Right lung (tissue), 2 donors: ENCODE measurements at regions not wholly inside any gene's neighbourhood (a gene's known extent, or its start where the extent isn't known, plus 50 kb on each side); places are given as distances from the start of the nearest gene placed in this dataset.
"Not testable (repeated sequence)": the region's sequence is repeated elsewhere in the genome, so short reads cannot be mapped to it uniquely, and the experiment has no call there.

Experiments
- DNase-seq, 2 donors: peaks; one replicate each; pipeline ENCODE4 v3.0.0-alpha.2; 2013

DNA sequence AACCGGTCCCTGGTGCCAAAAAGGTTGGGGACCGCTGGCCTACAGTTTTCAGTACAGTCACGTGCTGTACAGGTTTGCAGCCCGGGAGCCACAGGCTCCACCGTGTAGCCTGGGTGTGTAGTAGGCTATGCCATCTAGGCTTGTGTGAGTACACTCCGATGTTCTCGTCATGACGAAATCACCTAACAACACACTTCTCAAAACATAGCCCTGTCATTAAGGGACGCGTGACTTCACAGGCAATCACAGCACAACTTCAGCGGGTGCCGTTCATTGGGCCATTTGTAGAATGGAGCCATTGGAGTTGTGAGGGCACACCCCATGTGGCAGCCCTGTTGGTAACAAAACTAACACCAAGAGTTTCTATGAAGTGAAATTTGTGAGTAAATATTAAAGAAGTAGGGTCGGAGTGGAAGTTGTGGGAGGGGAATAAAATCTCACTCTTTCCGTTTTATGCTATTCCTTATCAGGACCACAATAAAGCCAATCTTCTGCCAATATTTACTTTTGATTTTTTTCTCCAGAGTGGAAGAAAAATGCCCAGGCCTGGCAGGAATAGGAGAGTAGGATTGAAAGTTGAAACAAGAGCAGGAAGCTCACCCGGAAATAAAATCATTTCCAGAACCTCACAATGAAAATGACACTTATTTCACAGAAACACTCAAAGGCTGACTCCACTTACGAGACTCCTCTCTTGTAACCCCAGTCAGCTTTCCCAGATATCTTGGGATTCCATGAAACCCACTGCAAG, 63.7 kb upstream of the PTPN1 start:
- no peak for DNase-seq

DNA sequence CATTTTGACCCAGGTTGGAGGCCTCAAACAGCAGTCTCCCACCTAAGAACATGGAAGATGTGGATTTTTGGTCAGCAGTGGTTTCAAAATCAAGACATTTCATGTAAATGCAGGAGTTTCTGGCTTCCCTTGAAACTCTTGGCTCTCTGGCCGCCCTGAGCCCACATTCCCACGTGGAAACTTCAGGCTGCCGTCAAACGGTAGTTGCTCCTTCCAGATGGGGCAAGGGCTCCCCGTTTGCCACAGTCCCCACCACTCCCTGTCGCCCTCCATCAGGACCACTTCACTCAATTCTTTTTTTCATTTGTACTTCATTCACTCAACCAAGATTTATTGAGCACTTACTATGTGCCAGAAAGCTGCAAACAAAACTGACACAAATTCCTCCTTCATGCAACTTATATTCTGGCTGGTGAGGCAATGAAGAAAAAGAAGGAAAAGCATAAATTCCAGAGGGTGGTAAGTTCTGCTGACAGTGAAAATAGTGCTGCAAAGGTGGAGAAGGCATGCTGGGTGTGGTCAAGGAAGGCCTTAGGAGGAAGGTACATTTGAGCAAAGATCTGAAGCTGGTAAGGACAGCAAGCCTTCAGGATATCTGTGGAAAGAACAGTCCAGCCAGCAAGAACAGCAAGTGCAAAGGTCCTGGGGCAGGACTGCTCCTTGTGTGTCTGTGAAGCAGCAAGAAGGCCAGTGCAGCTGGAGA, 62.9 kb upstream of the PTPN1 start:
- DNase-seq = no peak

DNA sequence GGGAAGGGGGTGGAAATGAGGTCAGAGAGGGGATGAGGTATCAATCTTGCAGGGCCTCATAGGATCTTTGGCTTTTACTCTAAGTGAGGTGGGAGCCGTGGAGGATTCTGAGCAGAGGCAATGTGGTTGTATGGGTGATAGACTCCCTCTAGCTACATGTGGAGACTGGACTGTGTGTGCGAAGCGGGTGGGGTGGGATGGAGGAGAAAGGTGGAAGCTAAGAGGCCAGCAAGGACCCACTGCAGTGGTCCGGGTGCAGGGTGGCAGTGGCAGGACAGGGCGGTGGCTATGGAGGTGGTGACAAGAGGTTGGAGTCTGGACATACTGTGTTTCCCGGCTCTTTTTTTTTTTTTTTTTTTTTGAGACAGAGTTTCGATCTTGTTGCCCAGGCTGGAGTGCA, 62.4 kb upstream of the PTPN1 start:
- DNase-seq = no peak

DNA sequence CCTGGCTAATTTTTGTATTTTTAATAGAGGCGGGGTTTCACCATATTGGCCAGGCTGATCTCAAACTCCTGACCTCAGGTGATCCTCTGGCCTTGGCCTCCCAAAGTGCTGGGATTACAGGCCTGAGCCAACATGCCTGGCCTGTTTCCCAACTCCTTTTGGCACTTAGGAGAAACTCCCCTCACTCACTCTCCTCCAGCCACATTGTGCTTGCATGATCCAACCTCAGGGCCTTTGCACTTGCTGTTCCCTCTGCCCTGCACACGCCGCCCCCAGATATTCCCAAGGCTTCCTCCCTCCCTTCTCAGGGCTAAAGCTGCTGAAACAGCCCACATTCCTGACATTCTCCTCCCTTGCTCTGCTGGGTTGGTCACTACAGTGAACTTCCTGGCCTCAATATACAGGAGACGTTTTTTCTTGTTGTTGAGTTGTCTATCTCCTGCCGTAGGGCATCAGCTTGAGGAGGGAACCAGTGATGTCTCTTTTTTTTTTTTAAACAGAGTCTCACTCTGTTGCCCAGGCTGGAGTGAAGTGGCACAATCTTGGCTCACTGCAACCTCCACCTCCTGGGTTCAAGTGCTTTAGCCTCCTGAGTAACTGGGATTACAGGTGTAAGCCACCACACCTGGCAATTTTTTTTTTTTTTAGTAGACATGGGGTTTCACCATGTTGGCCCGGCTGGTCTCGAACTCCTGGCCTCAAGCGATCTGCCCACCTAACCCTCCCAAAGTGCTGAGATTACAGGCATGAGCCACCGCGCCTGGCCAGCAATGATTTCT, 61.4 kb upstream of the PTPN1 start:
- DNase-seq = not testable (repeated sequence)

DNA sequence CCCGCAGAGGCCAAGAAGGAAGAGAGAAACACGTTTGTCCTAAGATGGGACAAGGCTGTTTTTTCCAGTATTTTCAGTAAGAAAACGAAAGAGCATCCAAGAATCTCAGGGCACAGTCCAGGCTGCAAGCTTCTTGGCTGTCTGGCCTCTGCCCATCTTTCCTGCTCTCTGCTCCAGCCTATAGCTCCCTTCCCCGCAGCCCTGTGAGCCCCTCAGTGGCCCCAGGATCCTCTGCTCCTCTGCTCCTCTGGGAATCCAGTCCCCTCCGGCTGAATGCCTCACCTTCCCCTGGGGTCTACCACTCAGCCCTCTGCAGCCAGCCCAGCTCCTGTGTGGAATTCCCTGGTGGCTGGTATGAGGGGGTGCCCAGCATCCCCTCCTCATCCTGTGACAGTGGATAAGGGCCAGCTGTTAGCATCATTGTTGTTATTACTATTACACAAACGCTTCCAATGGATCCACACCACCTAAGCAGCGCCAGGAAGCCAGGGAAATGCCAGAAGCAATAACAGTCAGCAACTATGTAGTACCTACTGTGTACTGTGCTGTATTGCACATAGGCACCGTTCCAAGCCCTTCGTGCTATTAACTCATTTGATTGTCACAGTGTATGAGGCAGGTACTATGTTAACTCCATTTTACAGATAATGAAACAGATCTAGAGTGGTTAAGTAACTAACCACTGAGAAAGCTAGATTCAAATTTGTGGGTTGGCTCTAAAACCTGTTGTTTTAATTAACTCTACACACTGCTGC, 60.3 kb upstream of the PTPN1 start:
- DNase-seq = peak in 1 of 2 donors; percentile 73

DNA sequence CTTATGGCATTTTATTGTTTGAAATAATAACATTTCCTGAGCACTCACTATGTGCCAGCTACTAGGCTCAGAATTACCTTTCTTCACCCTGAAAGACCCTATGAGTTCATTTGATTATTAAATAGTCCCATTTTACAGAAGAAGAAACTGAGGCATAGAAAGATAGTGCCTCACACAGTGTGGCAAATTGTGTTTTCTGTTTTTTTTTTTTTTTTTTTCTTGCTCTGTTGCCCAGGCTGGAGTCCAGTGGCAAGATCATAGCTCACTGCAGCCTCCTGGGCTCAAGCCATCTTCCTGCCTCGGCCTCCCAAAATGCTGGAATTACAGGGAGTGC, 59.7 kb upstream of the PTPN1 start:
- DNase-seq = no peak

DNA sequence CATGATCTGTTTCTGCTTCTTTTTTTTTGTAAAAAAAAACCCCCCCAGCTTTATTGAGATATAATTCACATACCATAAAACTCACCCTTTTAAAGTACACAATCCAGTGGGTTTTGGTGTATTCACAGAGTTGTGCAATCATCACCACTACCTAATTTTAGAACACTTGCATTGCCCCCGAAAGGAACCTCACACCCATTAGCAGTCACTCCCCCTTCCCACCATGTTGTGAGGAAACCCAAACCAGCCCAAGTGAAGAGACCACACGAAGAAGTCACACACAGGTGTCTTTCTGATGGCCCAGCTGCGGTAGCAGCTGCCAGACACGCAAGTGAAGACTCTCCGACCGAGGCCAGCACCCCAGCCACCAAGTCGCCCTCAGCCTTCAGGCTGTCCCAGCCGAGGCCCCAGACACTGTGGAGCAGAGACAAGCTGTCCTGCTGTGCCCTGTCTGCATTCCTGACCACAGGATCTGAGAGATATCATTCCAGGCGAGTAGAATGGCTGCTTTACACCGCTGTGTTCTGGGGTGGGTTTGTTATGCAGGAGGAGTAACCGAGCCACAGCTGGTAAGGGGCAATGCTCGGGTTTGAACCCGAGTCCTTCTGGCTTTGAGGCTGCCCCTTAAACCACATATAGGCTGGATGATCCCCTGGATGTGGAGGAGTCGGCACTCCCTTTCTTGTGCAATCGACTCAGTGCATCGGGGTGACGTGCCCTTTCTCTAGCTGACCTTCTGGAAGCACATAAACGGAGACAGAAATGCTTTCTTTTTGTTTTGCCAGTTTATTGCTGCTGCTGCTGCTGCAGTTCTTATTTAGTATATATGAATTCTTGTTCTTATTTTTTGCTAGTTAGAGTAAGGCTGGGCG, 59.1 kb upstream of the PTPN1 start:
- DNase-seq = no peak

DNA sequence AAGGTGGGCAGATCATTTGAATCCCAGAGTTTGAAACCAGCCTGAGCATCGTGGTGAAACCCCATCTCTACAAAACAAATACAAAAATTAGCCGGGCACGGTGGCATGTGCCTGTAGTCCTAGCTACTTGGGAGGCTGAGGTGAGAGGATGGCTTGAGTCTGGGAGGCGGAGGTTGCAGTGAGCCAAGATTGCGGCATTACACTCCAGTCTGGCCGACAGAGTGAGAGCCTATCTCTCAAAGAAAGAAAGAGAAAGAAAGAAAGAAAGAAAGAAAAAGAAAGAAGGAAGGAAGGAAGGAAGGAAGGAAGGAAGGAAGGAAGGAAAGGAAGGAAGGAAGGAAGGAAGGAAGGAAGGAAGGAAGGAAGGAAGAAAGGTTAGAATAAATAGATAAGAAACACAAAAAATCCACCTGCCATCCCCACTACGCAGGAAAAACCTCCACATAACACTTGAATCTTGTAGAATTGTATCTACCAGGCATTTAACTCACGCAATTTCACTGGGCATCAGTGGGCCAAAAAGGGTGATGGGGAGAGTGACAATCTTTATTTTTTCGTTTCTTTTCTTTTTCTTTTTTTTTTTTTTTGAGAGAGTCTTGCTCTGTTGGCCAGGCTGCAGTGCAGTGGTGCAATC, 58.3 kb upstream of the PTPN1 start:
- DNase-seq = not testable (repeated sequence)

DNA sequence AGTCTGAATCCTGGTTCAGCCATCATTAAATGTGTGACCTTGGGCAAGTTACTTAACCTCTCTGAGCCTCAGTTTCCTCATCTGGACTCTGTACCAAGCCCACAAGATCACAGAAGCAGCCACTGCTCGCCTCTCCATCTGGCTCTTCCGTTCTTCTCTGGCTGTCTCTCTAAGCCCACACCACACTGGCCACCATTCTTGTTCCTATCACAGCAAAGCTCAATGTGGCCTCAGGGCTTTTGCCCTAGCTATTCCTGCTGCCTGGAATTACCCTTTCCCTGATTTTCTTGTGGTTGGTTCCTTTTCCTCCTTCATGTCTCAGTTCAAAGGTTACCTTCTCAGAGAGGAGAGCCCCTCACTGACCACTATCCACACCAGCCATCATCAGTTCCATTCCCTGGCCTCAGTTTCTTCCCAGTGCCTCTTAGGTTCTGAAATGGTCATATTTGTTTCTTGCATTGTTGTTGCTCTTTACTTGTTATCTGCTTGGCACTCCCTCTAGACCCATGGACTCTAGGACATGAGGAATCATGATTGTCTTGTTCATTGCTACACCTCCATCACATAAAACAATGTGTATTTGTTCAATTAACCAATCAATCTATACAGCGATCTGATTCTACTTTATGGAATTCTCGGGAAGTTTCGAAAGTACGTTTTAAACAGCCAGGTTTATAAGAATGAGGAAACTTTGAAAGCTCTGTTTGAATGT, 56.5 kb upstream of the PTPN1 start:
- DNase-seq = no peak

DNA sequence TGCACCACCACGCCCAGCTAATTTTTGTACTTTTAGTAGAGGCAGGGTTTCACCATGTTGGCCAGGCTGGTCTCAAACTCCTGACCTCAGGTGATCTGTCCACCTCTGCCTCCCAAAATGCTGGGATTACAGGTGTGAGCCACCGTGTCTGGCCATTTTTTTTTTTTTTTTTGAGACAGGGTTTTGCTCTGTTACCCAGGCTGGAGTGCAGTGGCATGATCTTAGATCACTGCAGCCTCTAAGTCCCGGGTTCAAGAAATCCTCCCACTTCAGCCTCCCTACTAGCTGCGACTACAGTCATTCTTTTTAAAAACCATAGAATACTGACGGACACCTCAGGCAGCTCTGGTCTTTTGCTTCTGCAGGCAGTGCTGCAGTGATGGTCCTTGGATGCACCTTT, 54.9 kb upstream of the PTPN1 start:
- not testable (repeated sequence) for DNase-seq

DNA sequence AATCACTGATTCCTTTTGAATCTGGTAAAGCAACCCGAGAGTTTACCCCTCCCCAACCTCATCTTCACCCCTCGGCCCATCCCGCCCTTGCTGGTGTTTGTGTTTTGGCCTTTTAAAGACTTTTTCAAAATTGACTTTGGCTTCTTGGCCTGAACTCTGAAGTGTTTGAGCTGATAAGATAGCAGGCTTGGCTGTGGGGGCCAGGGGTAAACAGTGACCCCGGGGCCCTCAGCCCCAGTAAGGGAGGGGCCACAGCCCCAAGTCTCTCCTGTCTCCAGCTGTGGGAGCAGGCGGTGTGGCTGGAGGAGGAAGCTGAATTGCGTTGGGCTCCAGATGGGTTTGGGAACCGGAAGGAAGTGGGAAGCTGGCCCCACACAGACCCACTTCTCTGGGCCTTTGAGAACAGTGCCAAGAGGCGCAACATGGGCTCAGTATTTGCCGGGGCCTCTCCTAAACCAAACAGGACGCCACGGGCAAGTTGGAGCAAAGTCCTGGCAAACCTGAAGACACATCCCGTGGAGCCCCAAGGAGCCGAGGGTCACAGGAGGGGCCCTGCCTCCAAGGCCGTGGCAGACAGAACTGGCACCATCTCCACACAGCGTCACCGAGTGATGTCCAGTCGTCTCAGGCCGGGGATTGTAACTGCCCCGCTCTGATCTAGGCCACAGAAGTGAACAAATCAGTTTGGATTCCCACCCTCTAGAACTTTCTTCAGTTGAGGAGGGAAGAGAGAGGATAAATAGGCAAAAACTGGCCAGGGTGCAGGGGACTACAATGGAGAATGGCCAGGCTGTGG, 54.3 kb upstream of the PTPN1 start:
- no peak for DNase-seq

DNA sequence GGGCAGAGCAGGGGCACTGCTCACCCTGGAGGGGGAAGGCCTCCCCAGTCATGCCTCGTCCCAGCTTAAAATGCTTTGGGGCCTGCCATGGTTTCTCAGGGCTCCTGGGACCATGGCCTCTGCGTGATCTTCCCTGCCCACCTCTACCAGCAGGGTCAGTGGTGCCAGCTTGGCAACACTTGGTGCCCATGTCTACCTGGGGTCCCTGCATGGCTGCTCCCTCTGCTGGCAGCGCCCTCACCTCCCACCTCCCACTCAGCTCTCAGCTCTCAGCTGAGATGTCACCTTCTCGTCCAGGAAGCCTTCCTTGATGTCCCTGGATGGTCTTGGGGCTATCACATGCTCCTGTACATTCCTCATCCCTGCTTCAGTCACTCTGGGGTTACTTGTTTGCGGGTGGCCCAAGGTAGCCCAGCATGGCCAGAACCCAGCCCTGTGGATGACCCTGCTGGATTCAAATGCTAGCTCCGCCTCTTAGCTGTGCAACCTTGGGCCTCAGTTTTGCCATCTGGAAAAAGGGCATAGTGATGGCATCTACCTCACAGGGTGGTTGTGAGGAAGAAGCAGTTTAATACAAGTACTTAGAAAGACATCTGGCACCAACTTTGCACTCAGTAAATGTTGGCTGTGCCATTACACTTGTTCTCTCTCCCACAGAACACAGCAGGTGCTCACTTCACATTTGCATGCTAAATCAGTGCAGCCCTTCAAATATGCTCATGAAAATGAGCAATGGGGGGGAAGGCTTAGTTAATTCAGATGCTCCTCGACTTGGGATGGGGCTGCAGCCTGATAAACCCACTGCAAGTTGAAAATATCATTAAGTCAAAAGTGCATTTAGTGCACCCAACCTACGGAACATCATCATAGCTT, 53.5 kb upstream of the PTPN1 start:
- DNase-seq = no peak

DNA sequence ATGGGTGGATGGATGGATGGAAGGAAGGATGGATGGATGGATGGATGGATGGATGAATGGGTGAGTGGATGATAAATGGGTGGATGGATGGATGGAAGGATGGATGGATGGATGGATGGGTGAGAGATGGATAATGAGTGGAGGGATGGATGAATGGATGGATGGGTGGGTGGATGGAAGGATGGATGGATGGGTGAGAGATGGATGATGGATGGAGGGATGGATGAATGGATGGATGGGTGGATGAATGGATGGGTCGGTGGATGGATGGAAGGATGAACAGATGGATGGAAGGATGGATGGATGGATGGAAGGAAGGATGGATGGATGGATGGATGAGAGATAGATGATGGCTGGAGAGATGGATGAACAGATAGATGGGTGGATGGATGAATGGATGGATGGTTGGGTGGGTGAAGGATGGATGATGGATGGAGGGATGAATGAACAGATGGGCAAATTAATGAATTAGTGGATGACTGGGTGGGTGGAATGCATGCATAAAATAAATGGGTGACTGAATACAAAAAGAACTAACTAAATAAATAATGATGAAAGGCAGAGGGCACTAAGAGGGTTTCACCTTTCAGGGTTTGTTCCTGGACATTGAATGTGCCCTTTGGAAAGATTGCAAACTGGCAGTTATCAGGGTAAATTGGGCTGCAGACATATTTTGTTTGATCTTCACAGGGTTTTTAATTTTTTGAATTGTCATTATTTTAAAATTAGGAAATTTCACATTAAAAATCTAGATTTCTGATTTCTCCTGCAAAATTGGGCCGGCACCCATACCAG, 50.9 kb upstream of the PTPN1 start:
- DNase-seq = no peak

DNA sequence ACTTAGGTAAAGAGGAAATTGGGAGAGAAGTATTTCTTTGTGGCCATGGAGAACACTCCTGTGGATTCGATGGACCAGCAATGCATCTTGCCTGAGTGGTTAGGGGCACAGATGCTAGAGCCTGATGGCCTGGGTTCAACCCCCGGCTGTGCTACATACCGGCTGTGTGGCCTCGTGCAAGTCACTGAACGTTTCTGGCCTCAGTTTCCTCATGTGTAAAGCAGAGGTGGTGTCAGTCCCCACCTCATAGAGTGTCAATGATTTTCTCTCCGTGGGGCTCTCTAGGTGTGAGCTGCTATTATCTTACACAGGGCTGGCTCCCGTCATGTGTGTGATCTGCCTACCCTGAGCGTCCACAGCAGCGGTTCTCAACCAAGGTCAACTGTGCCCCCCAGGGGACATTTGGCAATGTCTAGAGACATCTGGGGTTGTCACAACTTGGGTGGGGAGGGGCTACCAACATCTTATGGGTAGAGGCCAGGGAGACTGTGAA, 50.0 kb upstream of the PTPN1 start:
- no peak for DNase-seq
